Endodermal cell (in vitro differentiated cells): ENCODE measurements at regions not wholly inside any gene's neighbourhood (a gene's known extent, or its start where the extent isn't known, plus 50 kb on each side); places are given as distances from the start of the nearest gene placed in this dataset.
A peak's percentile ranks its signal among the peaks of the same experiment; 100 is the strongest.

Experiments
- DNase-seq: peaks from one replicate; pipeline ENCODE4 v3.0.0-alpha.2; 2017
- H3K27ac ChIP-seq: 2 replicates; pipeline ENCODE4 v1.5.1; 2013; ENCODE audit warnings: mild to moderate bottlenecking, low read depth, low read length, moderate library complexity
- H3K27me3 ChIP-seq: 2 replicates; pipeline ENCODE4 v1.6.1; 2013; ENCODE audit warnings: mild to moderate bottlenecking, low read length, moderate library complexity; ENCODE audit not compliant: insufficient read depth, control insufficient read depth, poor library complexity, severe bottlenecking
- H3K36me3 ChIP-seq: 2 replicates; pipeline ENCODE4 v1.7.0; 2013; ENCODE audit warnings: mild to moderate bottlenecking, low read length, moderate library complexity; ENCODE audit not compliant: control insufficient read depth, insufficient read depth
- H3K4me1 ChIP-seq: one replicate; pipeline ENCODE4 v1.7.0; 2013; ENCODE audit warnings: low read length; ENCODE audit not compliant: control insufficient read depth, insufficient read depth
- H3K4me3 ChIP-seq: 2 replicates; pipeline ENCODE4 v1.5.1; 2013; ENCODE audit warnings: mild to moderate bottlenecking, low read length, moderate library complexity
- H3K9ac ChIP-seq: 2 replicates; pipeline ENCODE4 v1.6.1; 2013; ENCODE audit warnings: mild to moderate bottlenecking, low read length, moderate library complexity; ENCODE audit not compliant: poor library complexity, severe bottlenecking; ENCODE audit errors: extremely low read depth
- H3K9me3 ChIP-seq: 2 replicates; pipeline ENCODE4 v1.6.1; 2013; ENCODE audit warnings: mild to moderate bottlenecking, low read length, moderate library complexity; ENCODE audit not compliant: control insufficient read depth
- H3K27ac Mint-ChIP-seq: 2 replicates; pipeline ENCODE4 v1.8.0; 2020; ENCODE audit warnings: mixed read lengths
- H3K27me3 Mint-ChIP-seq: 2 replicates; pipeline ENCODE4 v1.8.0; 2021; ENCODE audit warnings: mild to moderate bottlenecking, mixed read lengths; ENCODE audit not compliant: insufficient read depth
- H3K36me3 Mint-ChIP-seq: 2 replicates; pipeline ENCODE4 v1.8.0; 2020; ENCODE audit warnings: low read depth, mixed read lengths
- H3K4me1 Mint-ChIP-seq: 2 replicates; pipeline ENCODE4 v1.8.0; 2020; ENCODE audit warnings: mixed read lengths
- H3K4me3 Mint-ChIP-seq: 2 replicates; pipeline ENCODE4 v1.8.0; 2020; ENCODE audit warnings: mild to moderate bottlenecking, moderate library complexity, mixed read lengths
- H3K9me3 Mint-ChIP-seq: 2 replicates; pipeline ENCODE4 v1.8.0; 2020; ENCODE audit warnings: mild to moderate bottlenecking, mixed read lengths
- WGBS, 2 experiments: methylation state at CpG; one replicate each; pipeline versions ENCODE4 v1.1.5 to v1.1.7; 2013; ENCODE audit warnings: missing lambda C conversion rate in 2 of 2, mixed read lengths in 1 of 2; ENCODE audit not compliant: insufficient coverage in 1 of 2, insufficient read length in 1 of 2; 5-methylcytosine and 5-hydroxymethylcytosine counted together
- TF ChIP-seq, protein P1 (sequence below): fragments of 200-600 bp; sonication (generic); conservative IDR thresholded peaks from 2 replicates; pipeline ENCODE4 v1.5.0; 2021; ENCODE audit warnings: antibody characterized with exemption, mild to moderate bottlenecking

DNA sequence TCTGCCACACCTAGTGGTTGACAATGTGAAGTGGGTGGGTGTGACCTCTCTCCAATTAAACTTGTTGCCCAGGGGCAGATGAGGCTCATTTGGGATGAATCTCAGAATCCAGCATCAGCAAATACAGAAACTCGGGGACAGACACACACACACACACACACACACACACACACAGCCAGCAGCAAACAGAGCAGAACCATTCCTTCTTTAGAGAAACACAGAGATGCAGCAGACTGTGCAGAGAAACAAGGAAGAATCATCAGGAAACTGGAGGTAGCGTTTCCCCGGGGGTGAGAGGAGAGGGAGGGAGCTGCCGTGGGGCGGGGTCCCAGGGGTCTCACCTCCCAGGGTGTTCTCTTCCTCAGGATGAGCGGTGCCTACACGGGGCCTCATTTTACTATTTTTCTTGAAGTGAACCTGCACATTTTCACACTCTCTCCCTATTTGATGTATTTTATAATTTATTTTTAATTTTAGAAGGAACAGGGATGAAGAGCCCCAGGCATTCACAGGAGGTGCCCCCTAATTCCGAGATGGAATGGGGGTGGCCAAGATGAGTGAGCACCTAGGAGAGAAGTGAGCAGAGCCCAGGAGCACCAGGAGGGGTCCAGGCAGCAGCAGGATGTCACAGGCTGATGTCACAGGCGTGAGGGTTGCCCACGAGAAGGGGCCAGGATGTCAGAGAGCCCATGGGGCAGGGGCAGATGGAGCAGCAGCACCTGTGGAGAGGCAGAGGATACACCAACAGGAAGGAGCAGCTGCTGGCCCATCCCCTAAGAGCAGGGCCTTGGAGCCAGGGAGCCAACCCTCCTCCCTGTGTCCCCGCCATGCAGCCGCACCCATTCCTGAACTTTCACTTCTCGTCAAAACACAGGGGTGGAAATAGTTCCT lies 85.3 kb upstream of the PPP2R2D start:
- Mint-ChIP-seq H3K27me3 (no peaks in the 10 kb centered on the region), H3K9me3 (no peaks in the 10 kb centered on the region), H3K4me1 (no peaks in the 10 kb centered on the region), H3K27ac (no peak overlapping the region), H3K4me3 (no peak overlapping the region), H3K36me3 (no peaks in the 10 kb centered on the region)
- Histone ChIP-seq H3K9ac (no peak overlapping the region), H3K36me3 (no peaks in the 10 kb centered on the region), H3K4me3 (no peak overlapping the region), H3K27ac (no peak overlapping the region), H3K4me1 (no peaks in the 10 kb centered on the region), H3K27me3 (no peaks in the 10 kb centered on the region), H3K9me3 (no peaks in the 10 kb centered on the region)
- DNase-seq: peak; percentile 38
- 82 to 85% methylated on average over 4 to 13 of the region's 13 CpGs for WGBS, 2 experiments
- TF ChIP-seq, protein P1, sequence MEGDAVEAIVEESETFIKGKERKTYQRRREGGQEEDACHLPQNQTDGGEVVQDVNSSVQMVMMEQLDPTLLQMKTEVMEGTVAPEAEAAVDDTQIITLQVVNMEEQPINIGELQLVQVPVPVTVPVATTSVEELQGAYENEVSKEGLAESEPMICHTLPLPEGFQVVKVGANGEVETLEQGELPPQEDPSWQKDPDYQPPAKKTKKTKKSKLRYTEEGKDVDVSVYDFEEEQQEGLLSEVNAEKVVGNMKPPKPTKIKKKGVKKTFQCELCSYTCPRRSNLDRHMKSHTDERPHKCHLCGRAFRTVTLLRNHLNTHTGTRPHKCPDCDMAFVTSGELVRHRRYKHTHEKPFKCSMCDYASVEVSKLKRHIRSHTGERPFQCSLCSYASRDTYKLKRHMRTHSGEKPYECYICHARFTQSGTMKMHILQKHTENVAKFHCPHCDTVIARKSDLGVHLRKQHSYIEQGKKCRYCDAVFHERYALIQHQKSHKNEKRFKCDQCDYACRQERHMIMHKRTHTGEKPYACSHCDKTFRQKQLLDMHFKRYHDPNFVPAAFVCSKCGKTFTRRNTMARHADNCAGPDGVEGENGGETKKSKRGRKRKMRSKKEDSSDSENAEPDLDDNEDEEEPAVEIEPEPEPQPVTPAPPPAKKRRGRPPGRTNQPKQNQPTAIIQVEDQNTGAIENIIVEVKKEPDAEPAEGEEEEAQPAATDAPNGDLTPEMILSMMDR: no peak

DNA sequence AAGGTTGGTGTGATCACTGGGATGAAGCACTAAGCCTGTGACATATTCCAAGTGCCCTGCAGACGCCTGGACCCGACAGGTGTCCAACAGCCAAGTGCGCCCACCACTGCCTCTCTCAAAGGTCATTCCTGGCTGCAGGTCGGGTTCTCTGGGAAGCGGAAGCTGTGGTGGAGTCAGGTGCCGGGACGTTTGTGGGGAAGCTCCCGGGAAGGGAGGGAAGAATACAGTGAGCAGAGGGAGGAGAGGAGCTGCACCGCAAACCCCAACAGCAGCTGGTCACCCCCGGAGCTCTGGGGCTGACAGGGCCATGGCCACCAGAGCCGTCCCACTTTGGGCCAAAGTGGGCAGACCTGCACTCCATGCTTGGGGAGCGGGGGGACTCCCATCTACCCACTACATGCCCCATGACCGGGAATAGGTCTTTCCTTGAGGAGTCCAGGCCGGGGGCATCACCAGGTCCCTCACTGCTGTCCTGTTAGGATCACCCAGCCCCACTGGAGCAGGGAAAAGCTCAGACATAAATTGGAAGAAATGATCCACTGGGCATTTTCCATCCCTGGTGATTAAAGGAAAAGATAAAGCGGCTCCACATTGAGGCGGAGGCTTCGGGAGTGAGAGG lies 84.5 kb upstream of the PPP2R2D start:
- 89 to 90% methylated on average over 11 to 17 of the region's 17 CpGs for WGBS, 2 experiments
- Histone ChIP-seq H3K27me3 (no peaks in the 10 kb centered on the region), H3K9ac (no peak overlapping the region), H3K9me3 (no peaks in the 10 kb centered on the region), H3K4me1 (no peaks in the 10 kb centered on the region), H3K4me3 (no peak overlapping the region), H3K27ac (no peak overlapping the region), H3K36me3 (no peaks in the 10 kb centered on the region)
- H3K4me3 Mint-ChIP-seq: no peak overlapping the region
- TF ChIP-seq, protein P1: no peak
- no peak overlapping the region for H3K27ac Mint-ChIP-seq
- DNase-seq: peak; percentile 40
- no peaks in the 10 kb centered on the region for H3K4me1 Mint-ChIP-seq
- H3K27me3 Mint-ChIP-seq: no peaks in the 10 kb centered on the region
- no peaks in the 10 kb centered on the region for H3K9me3 Mint-ChIP-seq
- no peaks in the 10 kb centered on the region for H3K36me3 Mint-ChIP-seq

DNA sequence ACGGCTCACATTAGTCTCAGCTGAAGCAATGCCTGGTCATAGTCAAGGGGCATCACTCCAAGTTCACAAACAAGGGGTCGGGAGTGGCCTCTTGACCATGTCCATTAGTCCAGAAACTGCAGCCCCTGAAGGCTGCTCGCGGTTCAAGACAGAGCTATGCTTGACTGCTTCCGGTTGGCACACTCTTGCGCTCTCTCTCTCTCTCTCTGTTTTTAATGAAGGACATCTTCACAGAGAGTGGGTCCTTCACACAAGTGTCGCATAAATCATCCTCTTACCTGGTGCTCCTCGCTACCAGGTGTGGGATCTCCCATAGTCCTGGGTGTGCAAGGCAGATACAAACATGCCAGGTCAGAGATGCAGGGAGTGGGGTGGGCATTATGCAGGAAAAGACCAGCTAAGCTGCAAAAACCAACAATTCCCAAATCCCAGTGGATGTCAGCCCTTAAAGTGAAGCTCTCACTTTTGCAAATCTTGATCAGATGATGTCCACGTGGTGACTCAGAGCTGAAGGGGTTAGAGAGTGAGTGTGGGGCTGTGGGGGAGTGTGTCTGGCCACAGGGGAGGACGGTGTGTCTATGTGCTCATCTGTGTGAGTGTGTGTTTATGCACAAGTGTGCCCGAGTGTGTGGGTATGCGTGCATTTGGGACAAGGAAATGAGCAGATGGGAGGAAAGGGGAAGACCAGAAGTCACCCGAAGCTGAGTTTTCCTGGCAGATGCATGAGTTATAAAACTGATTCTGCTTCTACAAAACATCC lies 83.7 kb upstream of the PPP2R2D start:
- H3K9ac ChIP-seq: no peak overlapping the region
- no peaks in the 10 kb centered on the region for H3K4me1 ChIP-seq
- no peak overlapping the region for H3K27ac ChIP-seq
- no peaks in the 10 kb centered on the region for H3K27me3 ChIP-seq
- H3K4me3 ChIP-seq: no peak overlapping the region
- Mint-ChIP-seq H3K4me1 (no peaks in the 10 kb centered on the region), H3K9me3 (no peaks in the 10 kb centered on the region), H3K27ac (no peak overlapping the region), H3K36me3 (no peaks in the 10 kb centered on the region), H3K4me3 (no peak overlapping the region), H3K27me3 (no peaks in the 10 kb centered on the region)
- TF ChIP-seq, protein P1: no peak
- H3K36me3 ChIP-seq: no peaks in the 10 kb centered on the region
- WGBS, 2 experiments: 87% methylated on average over 12 to 13 of the region's 13 CpGs
- no peaks in the 10 kb centered on the region for H3K9me3 ChIP-seq
- no peak for DNase-seq
